ENCODE measurements at regions not wholly inside any gene's neighbourhood (a gene's known extent, or its start where the extent isn't known, plus 50 kb on each side); places are given as distances from the start of the nearest gene placed in this dataset.

DNA sequence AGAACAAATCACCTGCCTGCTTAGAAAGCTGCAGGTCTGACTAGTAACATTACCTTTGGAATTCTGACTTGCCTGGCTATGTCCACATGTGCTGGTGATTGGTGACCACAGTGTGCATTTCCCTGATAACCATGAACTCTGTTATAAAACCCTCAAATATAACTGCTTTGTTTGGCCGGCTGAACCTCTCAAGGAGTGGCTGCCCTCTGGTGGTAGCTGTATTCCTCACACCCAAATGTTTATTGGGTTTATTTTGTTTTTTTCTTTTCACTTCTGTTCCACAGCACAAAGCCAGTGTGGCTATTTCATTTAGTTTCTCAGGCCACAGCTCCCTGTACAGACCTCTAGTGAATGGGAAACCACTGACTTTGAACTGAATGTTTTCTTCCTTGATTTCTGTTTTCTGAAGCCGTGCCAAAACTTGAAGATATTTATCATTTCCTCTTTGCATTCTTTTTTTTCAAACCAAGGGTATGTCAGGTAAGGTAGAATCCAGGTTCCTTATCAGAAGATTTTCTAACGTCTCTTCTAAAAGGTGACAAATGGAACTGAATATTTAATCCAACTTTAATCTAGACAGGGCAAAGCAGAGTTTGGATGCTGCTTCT, 549.0 kb upstream of the VRK2 start (continued):
- TF ChIP-seq KDM5A (IDR thresholded peaks at IDR 0.05; ENCODE audit: borderline replicate concordance, low read length) = no peak
- TF ChIP-seq ZFP1 (CRISPR knock-in tag; IDR thresholded peaks at IDR 0.05) = no peak
- TF ChIP-seq, protein P1, sequence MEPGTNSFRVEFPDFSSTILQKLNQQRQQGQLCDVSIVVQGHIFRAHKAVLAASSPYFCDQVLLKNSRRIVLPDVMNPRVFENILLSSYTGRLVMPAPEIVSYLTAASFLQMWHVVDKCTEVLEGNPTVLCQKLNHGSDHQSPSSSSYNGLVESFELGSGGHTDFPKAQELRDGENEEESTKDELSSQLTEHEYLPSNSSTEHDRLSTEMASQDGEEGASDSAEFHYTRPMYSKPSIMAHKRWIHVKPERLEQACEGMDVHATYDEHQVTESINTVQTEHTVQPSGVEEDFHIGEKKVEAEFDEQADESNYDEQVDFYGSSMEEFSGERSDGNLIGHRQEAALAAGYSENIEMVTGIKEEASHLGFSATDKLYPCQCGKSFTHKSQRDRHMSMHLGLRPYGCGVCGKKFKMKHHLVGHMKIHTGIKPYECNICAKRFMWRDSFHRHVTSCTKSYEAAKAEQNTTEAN (CRISPR knock-in tag; conservative IDR thresholded peaks at IDR 0.05) = no peak
- TF ChIP-seq, protein P2, sequence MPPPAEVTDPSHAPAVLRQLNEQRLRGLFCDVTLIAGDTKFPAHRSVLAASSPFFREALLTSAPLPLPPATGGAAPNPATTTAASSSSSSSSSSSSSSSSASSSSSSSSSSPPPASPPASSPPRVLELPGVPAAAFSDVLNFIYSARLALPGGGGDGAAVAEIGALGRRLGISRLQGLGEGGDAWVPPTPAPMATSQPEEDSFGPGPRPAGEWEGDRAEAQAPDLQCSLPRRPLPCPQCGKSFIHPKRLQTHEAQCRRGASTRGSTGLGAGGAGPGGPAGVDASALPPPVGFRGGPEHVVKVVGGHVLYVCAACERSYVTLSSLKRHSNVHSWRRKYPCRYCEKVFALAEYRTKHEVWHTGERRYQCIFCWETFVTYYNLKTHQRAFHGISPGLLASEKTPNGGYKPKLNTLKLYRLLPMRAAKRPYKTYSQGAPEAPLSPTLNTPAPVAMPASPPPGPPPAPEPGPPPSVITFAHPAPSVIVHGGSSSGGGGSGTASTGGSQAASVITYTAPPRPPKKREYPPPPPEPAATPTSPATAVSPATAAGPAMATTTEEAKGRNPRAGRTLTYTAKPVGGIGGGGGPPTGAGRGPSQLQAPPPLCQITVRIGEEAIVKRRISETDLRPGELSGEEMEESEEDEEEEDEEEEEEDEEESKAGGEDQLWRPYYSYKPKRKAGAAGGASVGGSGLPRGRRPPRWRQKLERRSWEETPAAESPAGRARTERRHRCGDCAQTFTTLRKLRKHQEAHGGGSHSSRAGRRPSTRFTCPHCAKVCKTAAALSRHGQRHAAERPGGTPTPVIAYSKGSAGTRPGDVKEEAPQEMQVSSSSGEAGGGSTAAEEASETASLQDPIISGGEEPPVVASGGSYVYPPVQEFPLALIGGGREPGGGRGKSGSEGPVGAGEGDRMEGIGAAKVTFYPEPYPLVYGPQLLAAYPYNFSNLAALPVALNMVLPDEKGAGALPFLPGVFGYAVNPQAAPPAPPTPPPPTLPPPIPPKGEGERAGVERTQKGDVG (CRISPR knock-in tag; IDR thresholded peaks at IDR 0.05; ENCODE audit: borderline replicate concordance) = no peak
- TF ChIP-seq, protein P3, sequence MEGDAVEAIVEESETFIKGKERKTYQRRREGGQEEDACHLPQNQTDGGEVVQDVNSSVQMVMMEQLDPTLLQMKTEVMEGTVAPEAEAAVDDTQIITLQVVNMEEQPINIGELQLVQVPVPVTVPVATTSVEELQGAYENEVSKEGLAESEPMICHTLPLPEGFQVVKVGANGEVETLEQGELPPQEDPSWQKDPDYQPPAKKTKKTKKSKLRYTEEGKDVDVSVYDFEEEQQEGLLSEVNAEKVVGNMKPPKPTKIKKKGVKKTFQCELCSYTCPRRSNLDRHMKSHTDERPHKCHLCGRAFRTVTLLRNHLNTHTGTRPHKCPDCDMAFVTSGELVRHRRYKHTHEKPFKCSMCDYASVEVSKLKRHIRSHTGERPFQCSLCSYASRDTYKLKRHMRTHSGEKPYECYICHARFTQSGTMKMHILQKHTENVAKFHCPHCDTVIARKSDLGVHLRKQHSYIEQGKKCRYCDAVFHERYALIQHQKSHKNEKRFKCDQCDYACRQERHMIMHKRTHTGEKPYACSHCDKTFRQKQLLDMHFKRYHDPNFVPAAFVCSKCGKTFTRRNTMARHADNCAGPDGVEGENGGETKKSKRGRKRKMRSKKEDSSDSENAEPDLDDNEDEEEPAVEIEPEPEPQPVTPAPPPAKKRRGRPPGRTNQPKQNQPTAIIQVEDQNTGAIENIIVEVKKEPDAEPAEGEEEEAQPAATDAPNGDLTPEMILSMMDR (CRISPR knock-in tag; IDR thresholded peaks at IDR 0.05) = peak; percentile 78
- 0 out of 2 replicates have a peak, but pooled peaks have one; percentile 33 for TF ChIP-seq NAIF1 (CRISPR knock-in tag; IDR thresholded peaks at IDR 0.05; ENCODE audit: borderline replicate concordance)
- TF ChIP-seq, protein P4, sequence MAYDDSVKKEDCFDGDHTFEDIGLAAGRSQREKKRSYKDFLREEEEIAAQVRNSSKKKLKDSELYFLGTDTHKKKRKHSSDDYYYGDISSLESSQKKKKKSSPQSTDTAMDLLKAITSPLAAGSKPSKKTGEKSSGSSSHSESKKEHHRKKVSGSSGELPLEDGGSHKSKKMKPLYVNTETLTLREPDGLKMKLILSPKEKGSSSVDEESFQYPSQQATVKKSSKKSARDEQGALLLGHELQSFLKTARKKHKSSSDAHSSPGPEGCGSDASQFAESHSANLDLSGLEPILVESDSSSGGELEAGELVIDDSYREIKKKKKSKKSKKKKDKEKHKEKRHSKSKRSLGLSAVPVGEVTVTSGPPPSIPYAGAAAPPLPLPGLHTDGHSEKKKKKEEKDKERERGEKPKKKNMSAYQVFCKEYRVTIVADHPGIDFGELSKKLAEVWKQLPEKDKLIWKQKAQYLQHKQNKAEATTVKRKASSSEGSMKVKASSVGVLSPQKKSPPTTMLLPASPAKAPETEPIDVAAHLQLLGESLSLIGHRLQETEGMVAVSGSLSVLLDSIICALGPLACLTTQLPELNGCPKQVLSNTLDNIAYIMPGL (CRISPR knock-in tag; IDR thresholded peaks at IDR 0.05; ENCODE audit: borderline replicate concordance in 1 of 2, low read depth in 1 of 2) = 0 out of 4 replicates have a peak, but pooled peaks of 1 of the 2 experiments have one; percentile 35
- TF ChIP-seq SP2 (CRISPR knock-in tag; IDR thresholded peaks at IDR 0.05) = no peak
- 0 out of 3 replicates have a peak, but pooled peaks have one; percentile 19 for TF ChIP-seq MXI1 (IDR thresholded peaks at IDR 0.05; ENCODE audit: borderline replicate concordance, low read depth, low read length)
- no peak for TF ChIP-seq SOX5 (CRISPR knock-in tag; IDR thresholded peaks at IDR 0.05; ENCODE audit: borderline replicate concordance)
- no peak for TF ChIP-seq GATAD2A (CRISPR knock-in tag; IDR thresholded peaks at IDR 0.05)
- no peak for TF ChIP-seq ZNF709 (CRISPR knock-in tag; IDR thresholded peaks at IDR 0.05)
- no peak for TF ChIP-seq ZBTB1 (CRISPR knock-in tag; IDR thresholded peaks at IDR 0.05; ENCODE audit: borderline replicate concordance)
- TF ChIP-seq FIP1L1 (IDR thresholded peaks at IDR 0.05; ENCODE audit: borderline replicate concordance, insufficient read depth, low read depth, low read length) = no peak
- TF ChIP-seq, protein P5, sequence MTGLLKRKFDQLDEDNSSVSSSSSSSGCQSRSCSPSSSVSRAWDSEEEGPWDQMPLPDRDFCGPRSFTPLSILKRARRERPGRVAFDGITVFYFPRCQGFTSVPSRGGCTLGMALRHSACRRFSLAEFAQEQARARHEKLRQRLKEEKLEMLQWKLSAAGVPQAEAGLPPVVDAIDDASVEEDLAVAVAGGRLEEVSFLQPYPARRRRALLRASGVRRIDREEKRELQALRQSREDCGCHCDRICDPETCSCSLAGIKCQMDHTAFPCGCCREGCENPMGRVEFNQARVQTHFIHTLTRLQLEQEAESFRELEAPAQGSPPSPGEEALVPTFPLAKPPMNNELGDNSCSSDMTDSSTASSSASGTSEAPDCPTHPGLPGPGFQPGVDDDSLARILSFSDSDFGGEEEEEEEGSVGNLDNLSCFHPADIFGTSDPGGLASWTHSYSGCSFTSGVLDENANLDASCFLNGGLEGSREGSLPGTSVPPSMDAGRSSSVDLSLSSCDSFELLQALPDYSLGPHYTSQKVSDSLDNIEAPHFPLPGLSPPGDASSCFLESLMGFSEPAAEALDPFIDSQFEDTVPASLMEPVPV (CRISPR knock-in tag; IDR thresholded peaks at IDR 0.05) = no peak
- TF ChIP-seq NR3C1 (CRISPR knock-in tag; IDR thresholded peaks at IDR 0.05) = no peak
